GM12892 (cell line): ENCODE measurements at regions not wholly inside any gene's neighbourhood (a gene's known extent, or its start where the extent isn't known, plus 50 kb on each side); places are given as distances from the start of the nearest gene placed in this dataset.

ENCODE experiments used
- POLR2A ChIP-seq: IDR thresholded peaks from 2 replicates; pipeline ENCODE4 v1.6.1; 2011; ENCODE audit warnings: low read depth, low read length, control low read depth
- POLR2AphosphoS5 ChIP-seq: IDR thresholded peaks from 2 replicates; pipeline ENCODE4 v1.6.1; 2011; ENCODE audit warnings: low read depth, low read length, control low read depth
- TAF1 ChIP-seq: IDR thresholded peaks from 2 replicates; pipeline ENCODE4 v1.6.1; 2011; ENCODE audit warnings: low read depth, mild to moderate bottlenecking, control low read depth, low read length, borderline replicate concordance

DNA sequence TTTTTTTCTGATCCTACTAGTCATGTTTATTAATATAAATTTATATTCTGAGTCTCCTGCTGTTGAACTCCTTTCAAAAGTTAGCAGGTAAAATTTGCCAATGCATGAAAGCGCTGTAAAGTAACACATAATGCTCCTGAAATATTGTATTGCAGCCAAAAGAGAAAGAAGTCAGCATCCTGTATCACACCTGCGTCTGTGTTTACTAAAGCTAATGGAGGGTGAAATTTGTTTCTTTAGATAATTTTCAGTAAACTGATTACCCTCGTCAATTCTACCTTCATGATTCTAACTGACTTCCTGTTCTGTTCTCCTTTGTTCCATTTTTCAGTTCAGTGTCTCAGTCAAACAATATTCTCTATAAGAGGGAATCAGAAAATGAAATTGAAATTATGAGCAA, 415.4 kb downstream of the CDH9 start:
- TF ChIP-seq POLR2AphosphoS5 (no peak), POLR2A (no peak), TAF1 (no peak)
